Middle frontal gyrus (tissue), 1 donor: ENCODE measurements at regions not wholly inside any gene's neighbourhood (a gene's known extent, or its start where the extent isn't known, plus 50 kb on each side); places are given as distances from the start of the nearest gene placed in this dataset.
"Not testable (repeated sequence)": the region's sequence is repeated elsewhere in the genome, so short reads cannot be mapped to it uniquely, and the experiment has no call there.

Experiments used
- DNase-seq: peaks from one replicate; pipeline ENCODE4 v3.0.0-alpha.2; 2015; ENCODE audit warnings: low spot score; ENCODE audit errors: extremely low spot score

GRCh38 chr14:43471595-43471994 is 1035.5 kb downstream of the FSCB start:
- DNase-seq: no peak

GRCh38 chr14:43464968-43465367 is 1042.1 kb downstream of the FSCB start:
- no peak for DNase-seq

DNA sequence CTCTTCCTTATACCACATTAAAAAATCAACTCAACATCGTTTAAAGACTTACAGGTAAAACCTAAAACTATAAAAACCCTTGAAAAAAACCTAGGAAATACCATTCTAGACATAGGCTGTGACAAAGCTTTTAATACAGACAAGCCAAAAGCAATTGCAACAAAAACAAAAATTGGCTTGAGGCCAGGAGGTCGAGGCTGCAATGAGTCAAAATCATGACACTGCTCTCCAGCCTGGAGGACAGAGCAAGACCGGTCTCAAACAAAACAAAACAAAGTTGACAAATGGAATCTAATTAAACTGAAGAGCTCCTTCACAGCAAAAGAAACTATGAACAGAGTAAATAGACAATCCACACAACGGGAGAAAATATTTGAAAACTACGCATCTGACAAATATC is 1057.8 kb downstream of the FSCB start:
- no peak for DNase-seq

DNA sequence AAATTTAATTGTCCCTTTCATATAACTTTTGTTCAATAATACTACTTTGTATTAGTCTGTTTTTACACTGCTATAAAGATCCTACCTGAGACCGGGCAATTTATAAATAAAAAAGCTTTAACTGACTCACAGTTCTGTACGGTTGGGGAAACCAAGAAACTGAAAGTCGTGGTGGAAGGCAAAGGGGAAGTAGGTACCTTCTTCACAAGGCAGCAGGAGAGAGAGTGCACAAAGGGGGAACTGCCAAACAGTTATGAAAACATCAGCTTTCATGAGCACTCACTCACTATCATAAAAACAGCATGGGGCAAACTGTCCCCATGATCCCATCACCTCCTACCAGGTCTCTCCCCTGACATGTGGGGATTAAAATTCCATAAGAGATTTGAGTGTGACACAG is 1069.0 kb downstream of the FSCB start:
- no peak for DNase-seq

DNA sequence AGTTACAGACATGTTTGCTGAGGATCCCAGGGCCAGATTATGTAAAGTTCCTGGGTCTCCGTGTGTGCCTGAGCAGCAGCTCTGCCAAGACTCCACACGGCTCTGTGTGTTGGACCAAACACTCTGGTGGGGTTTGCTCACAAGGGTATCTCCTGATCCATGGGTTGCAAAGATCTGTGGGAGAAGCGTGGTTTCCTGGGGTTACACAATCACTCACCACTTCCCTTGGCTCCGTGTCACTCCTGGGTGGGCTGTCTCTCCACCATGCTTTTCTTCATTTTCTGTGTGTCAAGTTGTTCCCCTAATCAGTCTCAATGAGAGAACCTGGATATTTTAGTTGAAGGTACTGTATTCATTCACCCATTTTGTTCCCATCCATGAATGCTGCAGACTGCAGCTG is 1088.8 kb downstream of the FSCB start:
- no peak for DNase-seq

- no peak for DNase-seq
Observed at GRCh38 chr14:43413084-43413483, 1094.0 kb downstream of the FSCB start.

- DNase-seq: no peak
Observed at GRCh38 chr14:43411841-43412240, 1095.2 kb downstream of the FSCB start.

GRCh38 chr14:43410631-43411030 is 1096.5 kb downstream of the FSCB start:
- no peak for DNase-seq

GRCh38 chr14:43408472-43408871 is 1098.6 kb downstream of the FSCB start:
- no peak for DNase-seq

DNA sequence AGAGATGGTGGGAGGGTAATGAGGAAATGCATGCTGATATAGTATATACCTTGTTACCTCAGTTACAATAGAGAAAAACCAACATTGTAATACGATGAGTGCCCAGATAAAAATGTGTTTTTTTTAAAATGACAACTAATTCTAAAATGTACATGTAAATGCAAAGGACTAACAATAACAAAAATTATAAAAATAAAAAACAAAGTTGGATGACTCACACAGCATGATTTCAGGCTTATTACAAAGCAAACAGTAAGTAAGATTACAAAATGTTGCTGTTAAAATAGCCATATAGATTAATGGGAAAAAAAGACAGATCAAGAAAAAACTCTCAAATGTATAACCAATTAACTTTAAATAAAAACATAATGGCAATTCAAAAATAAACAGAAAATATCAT is 1099.4 kb downstream of the FSCB start:
- DNase-seq: no peak

- DNase-seq: no peak
Observed at GRCh38 chr14:43406931-43407330, 1100.2 kb downstream of the FSCB start.

- DNase-seq: no peak
Observed at GRCh38 chr14:43399289-43399688, 1107.8 kb downstream of the FSCB start.

GRCh38 chr14:43370565-43370896 is 1136.6 kb downstream of the FSCB start:
- not testable (repeated sequence) for DNase-seq

DNA sequence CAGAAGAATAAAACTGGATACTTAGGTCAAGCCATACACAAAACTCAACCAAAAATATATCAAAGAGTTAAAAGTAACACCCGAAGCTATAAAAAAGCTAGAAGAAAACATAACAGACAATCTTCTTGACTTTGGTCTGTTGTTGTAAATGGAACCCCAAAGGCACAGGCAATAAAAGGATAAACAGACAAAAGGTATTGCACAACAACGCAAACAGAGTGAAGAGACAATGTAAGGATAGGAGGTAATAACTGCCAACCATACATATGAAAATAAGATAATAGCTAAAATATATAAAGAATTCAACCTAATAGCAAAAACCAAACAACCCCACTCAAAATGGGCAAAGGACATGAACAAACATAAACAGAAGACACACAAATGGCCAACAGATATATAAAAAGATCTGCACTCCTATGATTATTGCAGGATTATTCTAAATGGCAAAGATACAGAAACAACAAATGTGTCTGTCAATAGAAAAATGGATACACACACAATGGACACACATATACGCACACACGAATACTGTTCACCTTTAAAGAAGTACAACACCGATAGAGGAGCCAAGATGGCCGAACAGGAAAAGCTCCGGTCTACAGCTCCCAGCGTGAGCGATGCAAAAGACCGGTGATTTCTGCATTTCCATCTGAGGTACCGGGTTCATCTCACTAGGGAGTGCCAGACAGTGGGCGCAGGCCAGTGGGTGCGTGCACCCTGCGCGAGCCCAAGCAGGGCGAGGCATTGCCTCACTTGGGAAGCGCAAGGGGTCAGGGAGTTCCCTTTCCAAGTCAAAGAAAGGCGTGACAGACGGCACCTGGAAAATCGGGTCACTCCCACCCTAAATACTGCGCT is 1137.1 kb downstream of the FSCB start:
- no peak for DNase-seq

- no peak for DNase-seq
Observed at GRCh38 chr14:43362586-43362985, 1144.5 kb downstream of the FSCB start.

GRCh38 chr14:43361751-43362150 is 1145.3 kb downstream of the FSCB start:
- no peak for DNase-seq

GRCh38 chr14:43360239-43360638 is 1146.8 kb downstream of the FSCB start:
- no peak for DNase-seq

DNA sequence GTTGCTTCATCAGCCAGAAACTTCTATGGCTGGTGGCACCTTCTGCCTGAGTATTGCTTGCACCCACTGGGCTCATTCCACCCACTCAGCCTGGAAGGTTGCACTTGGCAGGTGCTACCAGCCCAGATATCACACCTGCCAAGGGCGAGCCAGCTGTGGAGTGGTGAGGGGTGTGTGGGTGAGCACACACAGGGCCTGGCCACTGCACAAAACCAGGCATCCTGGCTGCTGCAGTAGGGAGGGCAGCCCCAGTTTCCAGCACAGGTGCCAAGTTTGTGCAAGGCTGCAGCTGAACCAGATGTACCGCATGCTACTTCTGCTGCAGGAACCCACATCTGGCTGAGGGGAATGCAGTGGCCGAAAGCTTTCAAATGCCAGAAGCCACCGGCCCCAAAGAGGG is 1147.8 kb downstream of the FSCB start:
- no peak for DNase-seq

DNA sequence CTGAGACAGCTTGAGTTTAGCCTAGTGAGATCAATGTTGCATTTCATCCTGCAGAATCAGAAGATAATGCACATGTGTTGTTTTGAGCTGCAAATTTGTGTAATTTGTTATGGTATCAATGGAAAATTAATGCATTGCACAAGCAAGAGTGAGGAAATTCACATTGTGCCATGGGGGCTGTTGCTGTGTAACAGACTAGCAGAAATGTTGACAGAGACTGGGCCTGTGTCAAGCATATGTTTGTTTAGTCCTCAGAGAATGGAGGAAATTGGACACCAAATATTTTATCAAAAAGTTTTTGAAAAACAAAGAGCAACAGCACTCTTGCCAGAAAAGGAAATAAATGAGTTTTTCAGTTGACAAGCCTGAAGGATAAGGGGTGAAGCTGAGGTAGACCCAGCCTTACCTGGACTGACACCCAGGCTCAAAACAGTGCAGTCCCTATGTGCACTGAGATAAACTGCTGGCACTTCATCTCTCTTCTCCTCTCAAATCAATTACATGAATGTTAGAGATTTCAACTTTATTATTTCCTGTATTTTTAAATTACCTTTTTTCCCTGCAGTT is 1150.0 kb downstream of the FSCB start:
- no peak for DNase-seq

DNA sequence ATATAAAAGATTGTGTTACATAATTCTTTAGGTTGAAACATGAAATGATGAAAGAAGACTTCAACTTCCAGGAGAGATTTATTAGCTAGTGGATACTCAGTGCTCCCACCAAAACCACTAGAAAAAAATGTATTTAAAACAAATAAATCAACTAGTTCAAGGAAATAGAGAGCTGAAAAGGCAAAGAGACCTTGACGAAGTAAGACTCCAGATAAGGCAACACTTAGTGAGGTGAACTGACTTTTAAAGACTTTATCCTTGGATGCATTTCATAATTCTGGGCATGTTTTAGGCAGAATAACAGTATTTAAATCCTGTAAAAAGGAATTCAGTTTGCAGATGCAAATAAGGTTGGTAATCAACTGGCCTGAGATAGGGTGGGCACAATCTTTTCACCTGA is 1150.7 kb downstream of the FSCB start:
- no peak for DNase-seq

DNA sequence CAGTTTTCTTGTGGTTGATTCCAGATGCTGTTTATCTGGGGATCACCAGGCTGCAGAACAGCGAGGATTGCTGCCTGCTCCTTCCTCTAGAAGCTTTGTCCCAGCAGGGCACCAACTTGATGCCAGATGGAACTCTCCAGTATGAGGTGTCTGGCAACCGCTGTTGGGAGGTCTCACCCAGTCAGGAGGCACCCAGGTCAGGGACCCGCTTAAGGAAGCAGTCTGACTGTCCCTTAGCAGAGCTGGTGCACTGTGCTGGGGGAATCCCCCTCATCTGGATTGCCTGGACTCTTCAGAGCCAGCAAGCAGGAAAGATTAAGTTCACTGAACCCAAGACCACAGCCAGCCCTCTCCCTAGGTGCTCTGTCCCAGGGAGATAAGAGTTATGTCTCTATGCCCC is 1165.2 kb downstream of the FSCB start:
- DNase-seq: no peak

GRCh38 chr14:43338713-43339112 is 1168.4 kb downstream of the FSCB start:
- no peak for DNase-seq

GRCh38 chr14:43336351-43336750 is 1170.7 kb downstream of the FSCB start:
- no peak for DNase-seq
